Right ventricle myocardium inferior (tissue), 1 donor: ENCODE measurements at regions not wholly inside any gene's neighbourhood (a gene's known extent, or its start where the extent isn't known, plus 50 kb on each side); places are given as distances from the start of the nearest gene placed in this dataset.

Experiments used
- ATAC-seq: fragments of 200-7000 bp; cut with Tn5 transposase; one replicate; pipeline ENCODE4 v1.9.1; 2020; ENCODE audit warnings: mild to moderate bottlenecking, moderate library complexity
- DNase-seq: peaks from one replicate; pipeline ENCODE4 v3.0.0; 2021; ENCODE audit errors: missing footprints
- intact Hi-C: fragments of 100-400 bp; cut with DNase I; formaldehyde crosslinking; loops from one replicate; pipeline ENCODE4 v1.11.0; 2022
- donor health status: DM: no; HTN: yes; CAD: no; lungs with severe emphysema.

GRCh38 chr12:94516985-94517384, 57.3 kb upstream of the CEP83 start:
- no peak for DNase-seq
- intact Hi-C loops: no loop called here
- ATAC-seq: no peak

GRCh38 chr12:94513527-94513926, 53.9 kb upstream of the CEP83 start:
- intact Hi-C loops: no loop called here
- ATAC-seq: no peak
- DNase-seq: no peak

GRCh38 chr12:94511506-94511905, 51.8 kb upstream of the CEP83 start:
- ATAC-seq (peak; percentile 70), DNase-seq (no peak)
- intact Hi-C loops: no loop called here

DNA sequence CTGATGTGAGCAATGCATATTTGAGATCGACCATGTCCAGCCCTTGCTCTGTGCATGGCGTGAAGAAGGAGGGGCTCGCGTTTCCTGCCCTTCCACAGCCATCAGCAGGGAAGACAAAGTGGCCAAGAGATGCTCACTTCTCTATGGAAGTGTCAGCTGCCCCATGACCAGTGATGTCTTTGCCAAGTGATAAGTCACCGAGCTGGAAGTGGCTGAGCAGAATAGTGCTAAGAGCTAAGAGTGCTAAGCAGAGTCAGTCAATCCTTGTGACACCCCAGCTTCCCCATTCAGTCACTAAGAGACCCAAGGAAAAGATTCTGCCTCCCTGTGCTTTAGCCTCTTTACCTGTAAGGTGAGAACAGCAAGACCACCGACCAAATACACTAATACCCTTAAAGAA, 50.5 kb upstream of the CEP83 start:
- DNase-seq (no peak), ATAC-seq (peak; percentile 65)
- intact Hi-C loops: no loop called here
